HFFc6 (cell line): ENCODE measurements at regions not wholly inside any gene's neighbourhood (a gene's known extent, or its start where the extent isn't known, plus 50 kb on each side); places are given as distances from the start of the nearest gene placed in this dataset.

Source experiments
- DNase-seq: peaks from one replicate; pipeline ENCODE4 v3.0.0-alpha.2; 2018
- H3K27ac Mint-ChIP-seq: 2 replicates; pipeline ENCODE4 v1.8.0; 2020; ENCODE audit warnings: mild to moderate bottlenecking, mixed read lengths
- H3K27me3 Mint-ChIP-seq: 2 replicates; pipeline ENCODE4 v1.8.0; 2021; ENCODE audit warnings: mild to moderate bottlenecking, moderate library complexity, mixed read lengths; ENCODE audit not compliant: insufficient read depth
- H3K36me3 Mint-ChIP-seq: 2 replicates; pipeline ENCODE4 v1.8.0; 2021; ENCODE audit warnings: low read depth, mixed read lengths
- H3K4me1 Mint-ChIP-seq: 2 replicates; pipeline ENCODE4 v1.8.0; 2020; ENCODE audit warnings: low read depth, mixed read lengths
- H3K4me3 Mint-ChIP-seq: 2 replicates; pipeline ENCODE4 v1.8.0; 2020; ENCODE audit warnings: mild to moderate bottlenecking, moderate library complexity, mixed read lengths
- H3K9me3 Mint-ChIP-seq: 2 replicates; pipeline ENCODE4 v1.8.0; 2020; ENCODE audit warnings: mild to moderate bottlenecking, mixed read lengths
- TF ChIP-seq, protein P1 (sequence below): fragments of 200-600 bp; sonication (generic); IDR thresholded peaks from 2 replicates; pipeline ENCODE4 v1.5.0; 2021; ENCODE audit warnings: antibody characterized with exemption, mild to moderate bottlenecking

DNA sequence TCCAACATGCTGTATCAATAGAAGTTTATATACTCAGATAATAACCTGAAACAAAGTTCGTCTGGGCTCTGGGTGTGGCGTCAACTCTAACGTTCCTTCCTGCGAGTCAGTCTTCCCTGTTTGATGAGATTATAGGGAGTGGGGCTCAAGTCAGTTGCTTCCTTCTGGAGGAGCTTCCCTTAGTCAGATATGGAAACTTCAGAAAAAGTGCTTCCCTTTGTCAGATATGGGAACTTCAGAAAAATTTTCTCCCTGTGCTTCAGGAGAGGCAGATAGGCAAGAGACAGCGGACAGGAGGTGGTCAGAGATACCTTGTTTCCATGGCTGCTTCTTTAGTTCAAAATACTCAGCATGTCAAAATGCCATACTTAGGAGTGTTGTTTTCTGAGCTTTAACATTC is 51.1 kb upstream of the PRDX6 start:
- Mint-ChIP-seq H3K36me3 (peaks cover 10% of the 10 kb centered on the region), H3K4me3 (no peak overlapping the region), H3K27ac (no peak overlapping the region), H3K27me3 (no peaks in the 10 kb centered on the region; the same call in 1 of the 2 replicates), H3K4me1 (peaks cover 46% of the 10 kb centered on the region), H3K9me3 (no peaks in the 10 kb centered on the region)
- no peak for DNase-seq
- TF ChIP-seq, protein P1, sequence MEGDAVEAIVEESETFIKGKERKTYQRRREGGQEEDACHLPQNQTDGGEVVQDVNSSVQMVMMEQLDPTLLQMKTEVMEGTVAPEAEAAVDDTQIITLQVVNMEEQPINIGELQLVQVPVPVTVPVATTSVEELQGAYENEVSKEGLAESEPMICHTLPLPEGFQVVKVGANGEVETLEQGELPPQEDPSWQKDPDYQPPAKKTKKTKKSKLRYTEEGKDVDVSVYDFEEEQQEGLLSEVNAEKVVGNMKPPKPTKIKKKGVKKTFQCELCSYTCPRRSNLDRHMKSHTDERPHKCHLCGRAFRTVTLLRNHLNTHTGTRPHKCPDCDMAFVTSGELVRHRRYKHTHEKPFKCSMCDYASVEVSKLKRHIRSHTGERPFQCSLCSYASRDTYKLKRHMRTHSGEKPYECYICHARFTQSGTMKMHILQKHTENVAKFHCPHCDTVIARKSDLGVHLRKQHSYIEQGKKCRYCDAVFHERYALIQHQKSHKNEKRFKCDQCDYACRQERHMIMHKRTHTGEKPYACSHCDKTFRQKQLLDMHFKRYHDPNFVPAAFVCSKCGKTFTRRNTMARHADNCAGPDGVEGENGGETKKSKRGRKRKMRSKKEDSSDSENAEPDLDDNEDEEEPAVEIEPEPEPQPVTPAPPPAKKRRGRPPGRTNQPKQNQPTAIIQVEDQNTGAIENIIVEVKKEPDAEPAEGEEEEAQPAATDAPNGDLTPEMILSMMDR, result no peak

DNA sequence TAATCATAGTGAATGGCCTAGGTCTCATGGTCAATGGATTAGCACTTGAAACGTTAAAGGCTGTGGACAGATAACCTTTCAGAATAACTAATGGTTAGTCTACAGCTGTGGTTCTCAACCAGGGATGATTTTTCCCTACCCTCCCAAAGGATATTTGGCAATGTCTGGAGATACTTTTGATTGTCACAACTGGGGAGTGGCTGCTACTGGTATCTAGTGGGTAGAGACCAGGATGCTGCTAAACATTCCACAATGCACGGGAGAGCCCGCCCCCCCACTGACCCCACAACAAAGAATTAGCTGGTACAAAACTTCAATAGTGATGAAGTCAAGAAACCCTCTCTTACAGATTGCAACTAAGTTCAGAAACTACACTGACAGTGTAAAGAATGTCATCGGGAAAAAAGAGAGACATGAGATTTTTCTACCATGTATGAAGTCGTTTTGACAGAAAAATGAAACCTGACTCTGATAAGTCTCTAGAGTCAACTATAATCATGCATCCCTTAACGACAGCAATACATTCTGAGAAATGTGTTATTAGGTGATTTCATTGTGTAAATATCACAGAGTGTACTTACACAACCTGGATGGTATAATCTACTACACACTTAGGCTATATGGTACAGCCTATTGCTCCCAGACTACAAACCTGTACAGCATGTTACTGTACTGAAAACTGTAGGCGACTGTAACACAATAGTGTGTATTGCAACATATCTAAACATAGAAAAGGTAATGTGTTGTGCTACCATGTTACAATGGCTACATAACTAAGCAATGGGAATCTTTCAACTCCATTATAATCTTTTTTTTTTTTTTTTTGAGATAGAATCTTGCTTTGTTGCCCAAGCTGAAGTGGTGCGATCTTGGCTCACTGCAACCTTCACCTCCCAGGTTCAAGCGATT is 49.7 kb upstream of the PRDX6 start:
- Mint-ChIP-seq H3K27ac (no peak overlapping the region), H3K27me3 (peaks cover 2% of the 10 kb centered on the region), H3K4me1 (peaks cover 59% of the 10 kb centered on the region), H3K9me3 (no peaks in the 10 kb centered on the region), H3K4me3 (no peak overlapping the region), H3K36me3 (peaks cover 4% of the 10 kb centered on the region; the same call in 1 of the 2 replicates)
- DNase-seq, result no peak
- TF ChIP-seq, protein P1, result no peak
